HG03457 (cell line): ENCODE measurements at regions not wholly inside any gene's neighbourhood (a gene's known extent, or its start where the extent isn't known, plus 50 kb on each side); places are given as distances from the start of the nearest gene placed in this dataset.

ENCODE experiments used
- ATAC-seq: cut with Tn5 transposase; IDR thresholded peaks from one replicate; pipeline ENCODE4 v1.9.1; 2021; ENCODE audit warnings: moderate number of reproducible peaks; ENCODE audit not compliant: unreplicated experiment

DNA sequence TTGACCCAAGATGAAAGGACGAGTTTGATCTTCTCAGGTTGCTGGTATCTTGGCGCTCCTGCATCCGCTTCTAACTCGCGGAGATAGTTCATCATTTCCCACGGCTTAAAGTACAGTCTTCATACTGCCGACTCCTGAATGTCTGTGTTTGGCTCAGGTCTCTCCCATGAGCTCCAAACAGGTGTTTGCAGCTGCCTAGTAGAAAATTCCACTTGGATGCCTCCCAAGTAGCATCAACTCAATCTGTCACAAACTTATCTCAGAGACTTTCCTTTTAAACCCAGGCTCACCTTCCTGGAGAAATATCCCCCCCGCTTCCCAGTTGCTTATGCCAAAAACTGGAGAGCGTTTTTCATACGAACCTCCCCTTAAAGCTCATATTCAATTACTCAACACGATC lies 986.5 kb downstream of the TBC1D22A start:
- no peak for ATAC-seq

- no peak for ATAC-seq
Measured at GRCh38 chr22:47748271-47748670, 985.8 kb downstream of the TBC1D22A start.

DNA sequence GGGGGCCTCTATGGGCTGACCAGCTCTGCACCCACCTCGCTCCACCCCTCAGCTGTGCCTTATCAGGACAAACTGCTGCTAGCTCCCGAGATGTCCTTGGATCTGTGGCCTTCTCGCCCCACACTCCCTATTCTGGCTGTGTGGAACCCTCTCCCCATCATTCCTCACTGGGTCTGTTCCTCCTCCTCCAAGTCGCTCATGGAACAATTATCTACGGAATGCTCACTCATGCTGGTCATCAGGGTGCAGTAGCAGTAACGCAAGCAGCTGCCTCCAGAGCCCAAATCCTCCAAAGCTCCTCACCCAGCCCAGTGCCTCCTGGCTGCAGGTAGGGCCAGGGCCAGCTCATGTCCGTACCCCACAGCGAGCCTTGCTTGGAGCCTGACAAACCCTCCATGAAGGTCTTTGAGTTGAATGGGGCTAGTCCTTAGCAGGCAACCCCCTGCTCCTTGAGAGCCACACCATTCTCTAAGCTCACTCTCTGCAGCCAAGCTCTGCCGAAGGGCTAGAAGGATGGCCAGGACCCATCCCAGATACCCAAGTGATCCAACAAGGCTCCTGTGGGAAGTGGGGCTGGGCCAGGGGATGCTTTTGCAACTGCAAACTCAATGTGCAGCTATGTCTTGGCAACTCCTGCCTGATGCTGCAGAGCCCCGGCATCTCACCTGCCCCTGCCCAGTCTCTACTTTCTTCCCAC lies 977.8 kb downstream of the TBC1D22A start:
- ATAC-seq, result no peak

DNA sequence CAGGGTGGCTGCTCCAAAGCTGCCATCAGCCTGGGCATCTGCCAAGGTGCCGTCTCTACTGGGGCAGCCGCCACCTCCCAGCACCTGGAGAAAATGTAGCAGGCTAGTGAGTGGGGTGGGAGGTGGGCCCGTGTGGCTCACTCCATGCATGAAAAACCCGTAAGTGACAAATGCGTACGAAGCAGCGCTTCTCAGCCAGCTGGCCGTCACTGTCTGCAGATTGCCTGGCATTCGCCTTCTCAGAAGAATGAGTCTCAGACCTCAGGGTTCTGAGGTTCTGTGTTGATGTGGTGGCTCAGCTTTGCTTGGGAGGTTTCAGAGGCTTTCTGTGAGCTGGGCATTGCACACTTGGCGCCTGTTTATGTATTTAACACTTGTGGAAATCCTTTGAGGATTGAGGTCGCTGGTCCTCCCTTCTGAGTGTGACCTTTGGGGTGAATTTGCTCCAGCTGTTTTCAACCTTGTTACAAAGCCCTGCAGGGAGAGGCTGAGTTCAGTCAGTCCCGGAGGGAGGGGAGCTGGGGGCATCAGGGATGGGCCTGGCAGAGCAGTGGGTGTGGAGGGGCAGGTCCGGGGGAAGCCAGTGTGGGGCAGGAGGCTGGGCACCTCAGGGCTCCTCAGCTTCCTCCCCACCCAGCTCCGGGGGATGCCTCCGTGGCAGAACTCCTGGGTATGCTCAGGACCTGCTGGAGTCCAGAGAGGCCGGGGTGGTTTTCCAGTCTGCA lies 977.0 kb downstream of the TBC1D22A start:
- no peak for ATAC-seq

DNA sequence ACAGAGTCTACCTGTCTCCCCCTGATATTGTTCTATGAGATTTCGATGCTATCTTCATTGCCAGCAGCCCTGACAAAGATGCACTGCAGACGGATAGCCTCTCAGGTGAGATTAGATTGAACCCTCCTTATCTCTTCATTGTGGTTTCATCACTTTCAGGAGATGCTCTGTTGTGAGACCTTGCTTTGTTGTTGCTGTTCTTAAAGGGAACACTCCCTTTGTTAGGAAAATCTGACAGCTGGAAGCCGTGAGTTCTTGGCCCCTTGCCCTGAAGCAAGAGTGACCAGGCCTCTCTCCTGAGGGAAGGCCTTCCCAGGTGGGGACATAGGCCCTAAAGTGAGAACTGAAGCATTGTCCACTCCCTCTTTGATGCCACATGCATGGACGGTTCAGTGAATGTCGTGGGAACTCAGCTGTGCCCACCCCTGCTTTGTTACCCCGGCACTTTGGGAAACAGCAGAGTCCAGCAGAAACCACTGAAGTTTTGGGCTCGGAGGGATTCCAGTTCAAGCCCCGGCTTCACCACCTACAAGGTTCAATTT lies 976.1 kb downstream of the TBC1D22A start:
- ATAC-seq, result no peak

DNA sequence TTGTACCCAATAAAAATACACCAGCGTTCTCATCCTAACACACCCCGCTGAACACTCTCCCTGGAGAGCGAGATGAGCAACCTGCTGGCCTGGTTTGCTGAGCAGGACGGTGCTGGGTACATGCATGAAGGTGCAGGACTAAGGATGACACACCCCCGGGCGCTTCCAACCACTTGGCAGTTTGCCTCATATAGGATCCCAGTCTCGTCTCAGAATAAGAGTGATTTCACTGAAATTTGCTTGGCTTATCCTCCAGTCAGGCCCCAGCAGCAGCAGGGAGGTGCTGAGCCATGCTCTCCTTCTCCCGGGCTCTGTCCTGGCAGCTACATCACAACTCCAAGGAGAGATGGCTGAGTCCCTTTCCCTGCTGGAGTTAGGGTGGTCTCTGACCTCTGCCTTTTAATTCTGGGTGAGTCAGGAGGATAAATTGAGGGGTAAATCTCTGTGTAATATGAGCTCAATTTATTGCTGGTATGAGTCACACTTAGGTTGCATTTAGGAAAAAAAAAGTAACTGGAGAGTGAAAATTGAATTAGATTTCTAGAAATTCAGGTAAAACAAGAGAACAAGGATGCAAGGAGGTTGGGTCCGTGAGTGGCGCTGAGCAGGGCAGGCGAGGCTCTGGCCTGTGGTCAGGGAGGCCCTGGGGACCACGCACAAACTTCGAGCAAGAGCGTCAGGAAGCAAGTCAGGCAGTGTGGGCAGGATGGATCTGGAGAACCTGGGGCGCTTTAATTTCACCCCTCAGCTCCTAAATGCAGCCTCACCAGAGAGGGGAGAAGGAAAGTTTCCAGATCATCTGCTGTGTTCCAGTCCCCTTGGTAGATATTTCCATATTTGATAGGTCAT lies 974.0 kb downstream of the TBC1D22A start:
- no peak for ATAC-seq

DNA sequence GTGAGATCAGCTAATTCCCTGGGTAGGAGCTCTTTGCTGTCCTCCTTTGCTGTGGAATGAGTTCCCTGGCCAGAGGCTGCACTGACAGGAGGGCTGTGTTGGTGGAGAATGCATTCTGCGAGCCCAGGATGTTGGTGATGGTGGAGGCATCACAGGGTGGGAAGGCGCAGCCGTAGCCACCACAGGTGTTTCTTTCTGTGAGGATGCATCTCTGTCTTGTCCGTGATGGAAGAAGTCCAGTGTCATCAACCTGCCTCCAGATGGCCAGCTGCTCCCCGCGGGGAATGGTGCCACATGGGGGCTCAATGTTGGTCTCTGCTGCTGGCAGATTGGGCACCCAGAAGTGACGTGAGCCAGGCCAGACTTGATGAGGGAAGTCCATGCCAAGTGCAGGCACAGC lies 972.1 kb downstream of the TBC1D22A start:
- ATAC-seq, result no peak

GRCh38 chr22:47727641-47728040 lies 965.2 kb downstream of the TBC1D22A start:
- no peak for ATAC-seq

DNA sequence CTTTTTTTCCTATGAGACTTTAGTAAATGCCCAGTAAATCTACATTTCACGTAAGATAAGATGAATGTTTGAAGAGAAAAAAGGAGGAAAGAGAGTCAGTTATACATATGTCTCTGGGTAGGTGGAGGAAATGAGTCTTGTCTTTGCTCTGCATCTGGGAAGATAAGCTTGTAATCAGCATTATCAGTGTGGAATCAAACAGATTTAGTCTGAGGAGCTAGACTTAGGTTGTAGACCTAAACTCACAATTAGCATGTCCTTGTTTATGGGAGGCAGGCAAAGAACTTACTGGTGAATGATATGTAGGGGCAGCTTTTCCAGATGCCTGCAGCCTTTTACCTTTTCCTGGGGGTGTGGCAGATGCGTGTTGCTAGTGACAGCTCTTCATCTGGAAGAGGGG lies 962.3 kb downstream of the TBC1D22A start:
- no peak for ATAC-seq

GRCh38 chr22:47724030-47724429 lies 961.6 kb downstream of the TBC1D22A start:
- no peak for ATAC-seq

GRCh38 chr22:47718337-47718736 lies 955.9 kb downstream of the TBC1D22A start:
- no peak for ATAC-seq

- no peak for ATAC-seq
Measured at GRCh38 chr22:47716890-47717615, 954.6 kb downstream of the TBC1D22A start.

DNA sequence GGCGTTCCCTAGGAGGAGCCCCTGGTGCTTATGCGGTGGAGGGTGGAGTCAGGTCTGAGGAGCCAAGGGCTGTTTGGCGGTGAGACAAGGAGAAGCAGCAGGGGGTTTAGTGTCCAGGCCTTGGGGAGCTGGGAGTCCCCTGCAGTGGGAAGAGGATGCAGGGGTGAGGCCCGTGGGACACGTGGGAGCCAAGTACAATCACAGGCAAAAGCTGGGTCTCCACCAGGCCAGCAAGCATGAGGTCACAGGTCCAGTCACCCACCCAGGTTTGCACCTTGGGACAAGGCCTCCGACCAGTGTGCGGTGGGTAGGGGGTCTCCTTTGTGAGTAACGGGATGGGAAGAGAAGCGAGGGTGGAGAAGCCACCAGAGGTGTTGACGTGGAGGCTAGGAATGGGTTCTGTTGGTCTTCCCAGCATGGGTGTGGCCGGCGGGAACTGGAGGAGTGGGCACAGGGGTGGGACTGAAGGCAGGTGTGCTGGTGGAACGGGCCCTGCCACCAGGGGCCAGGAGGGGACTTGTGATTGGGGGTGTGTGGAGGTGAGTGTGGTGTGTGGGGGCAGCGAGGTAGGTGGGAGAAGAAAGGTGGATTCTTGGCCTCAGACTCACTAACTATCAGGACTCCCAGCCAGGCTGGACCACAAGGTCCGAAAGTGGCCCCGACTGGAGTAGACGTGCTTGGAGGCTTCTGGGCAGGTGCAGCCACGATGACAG lies 953.6 kb downstream of the TBC1D22A start:
- no peak for ATAC-seq

DNA sequence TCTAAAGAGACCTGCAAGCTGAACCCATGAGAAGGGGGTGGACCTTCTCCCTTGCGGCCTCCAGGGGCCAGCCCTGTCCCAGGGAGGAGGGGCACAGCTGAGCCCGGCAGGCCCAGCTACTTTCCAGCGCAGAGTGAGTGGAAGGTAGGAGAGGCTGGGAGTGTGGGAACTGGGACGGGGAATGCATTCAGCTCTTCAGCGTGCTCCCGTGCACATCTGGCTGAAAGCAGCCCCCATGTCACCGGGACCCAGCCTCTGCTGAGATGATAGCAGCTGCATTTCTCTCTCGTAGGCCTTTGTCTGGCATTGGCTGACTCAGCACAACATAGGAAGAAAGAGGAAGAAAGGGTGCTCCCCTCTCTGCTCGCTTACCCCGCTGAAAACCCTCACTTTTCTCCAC lies 951.5 kb downstream of the TBC1D22A start:
- no peak for ATAC-seq

GRCh38 chr22:47710135-47710534 lies 947.7 kb downstream of the TBC1D22A start:
- ATAC-seq, result no peak

DNA sequence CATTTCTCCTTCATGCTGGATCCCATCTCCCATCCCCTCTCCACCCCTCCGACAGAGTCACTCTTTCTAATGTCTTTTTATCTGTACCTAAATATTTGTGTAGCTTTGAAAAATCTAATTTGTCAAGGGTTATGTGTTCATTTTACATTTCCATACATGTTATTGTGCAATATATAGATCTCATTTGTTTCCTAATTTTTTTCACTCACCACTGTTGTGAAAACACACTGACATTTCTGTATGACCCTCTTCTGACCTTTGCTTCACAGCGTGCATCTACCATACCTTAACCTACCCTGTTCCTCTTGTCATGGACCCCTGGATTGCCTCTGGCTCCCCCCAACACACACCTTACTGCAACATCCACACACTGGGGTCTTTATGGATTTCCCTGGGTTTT lies 942.9 kb downstream of the TBC1D22A start:
- no peak for ATAC-seq

- ATAC-seq, result no peak
Measured at GRCh38 chr22:47698906-47699305, 936.5 kb downstream of the TBC1D22A start.

DNA sequence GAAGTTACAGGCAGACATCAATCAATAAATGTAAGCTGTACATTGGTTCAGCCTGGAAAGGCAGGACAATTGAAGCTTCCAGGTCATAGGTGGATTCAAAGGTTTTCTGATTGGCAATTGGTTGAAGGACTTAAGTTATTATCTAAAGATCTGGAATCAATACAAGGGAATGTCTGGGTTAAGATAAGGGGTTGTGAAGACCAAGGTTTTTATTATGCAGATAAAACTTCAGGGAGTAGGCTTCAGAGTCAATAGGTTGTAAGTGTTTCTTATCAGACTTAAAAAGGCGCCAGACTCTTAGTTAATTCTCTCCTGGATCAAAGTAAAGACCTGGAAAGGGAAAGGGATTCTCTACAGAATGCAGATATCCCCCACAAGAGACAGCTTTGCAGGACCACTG lies 935.4 kb downstream of the TBC1D22A start:
- ATAC-seq, result no peak

GRCh38 chr22:47696776-47697175 lies 934.3 kb downstream of the TBC1D22A start:
- ATAC-seq, result no peak

DNA sequence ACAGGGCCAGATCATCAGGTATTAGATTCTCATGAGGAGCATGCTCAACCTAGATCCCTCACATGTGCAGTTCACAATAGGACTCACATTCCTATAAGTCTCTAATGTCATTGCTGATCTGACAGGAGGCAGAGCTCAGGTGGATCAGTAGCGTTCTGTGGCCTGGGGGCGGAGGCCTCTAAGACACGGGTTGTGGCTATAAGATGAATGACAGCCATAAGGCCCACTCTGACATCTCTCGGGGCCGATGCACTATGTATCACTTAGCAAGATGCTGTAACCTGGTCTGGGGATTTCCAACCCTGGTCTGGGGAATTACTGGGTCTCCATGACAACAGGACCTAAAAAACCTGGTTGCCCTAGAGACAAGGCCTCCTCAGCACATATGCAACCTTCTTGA lies 932.7 kb downstream of the TBC1D22A start:
- no peak for ATAC-seq
